ENCODE measurements at regions not wholly inside any gene's neighbourhood (a gene's known extent, or its start where the extent isn't known, plus 50 kb on each side); places are given as distances from the start of the nearest gene placed in this dataset.

DNA sequence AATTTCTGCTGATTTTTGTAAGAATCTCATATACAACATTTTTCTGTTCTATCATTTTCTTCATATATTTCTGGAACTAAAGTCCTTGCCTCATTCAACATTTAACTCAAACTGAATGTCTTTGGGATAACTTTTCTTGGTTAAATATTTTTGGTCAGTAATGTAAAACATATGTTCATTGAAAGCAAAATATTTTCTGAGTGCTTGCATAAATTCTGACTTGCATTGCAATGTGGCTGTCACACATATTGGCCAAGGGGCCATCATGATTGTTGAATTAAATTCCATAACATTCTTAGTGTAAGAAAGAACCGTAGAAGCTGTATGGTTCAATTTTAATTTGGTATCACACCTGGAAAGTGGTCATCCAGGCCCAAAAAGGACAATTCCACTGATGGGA is 369.4 kb downstream of the GALC start:
- SMC1A ChIA-PET (ENCODE audit: uncharacterized antibody, unreplicated experiment), result no interaction called here
- Histone ChIP-seq H3K9me3 (replicated peaks; ENCODE audit: control insufficient read depth, insufficient read depth, low read length) (peaks cover 1% of the 10 kb centered on the region; the same call in 1 of the 3 replicates), H3K36me3 (ENCODE audit: control insufficient read depth in 2 of 2, insufficient read depth in 2 of 2, low read length in 1 of 2) (no peaks in the 10 kb centered on the region), H3K27me3 (replicated peaks in 1 of 2; ENCODE audit: control insufficient read depth in 2 of 2, insufficient read depth in 2 of 2, low read length in 1 of 2) (no peaks in the 10 kb centered on the region), H4K20me1 (ENCODE audit: control insufficient read depth, insufficient read depth) (no peaks in the 10 kb centered on the region), H3K4me1 (ENCODE audit: control insufficient read depth, insufficient read depth, low read length) (no peaks in the 10 kb centered on the region), H2AFZ (ENCODE audit: control insufficient read depth, low read depth, low read length) (no peak overlapping the region), H3K27ac (ENCODE audit: control insufficient read depth, insufficient read depth) (no peak overlapping the region), H3K9ac (ENCODE audit: control insufficient read depth, insufficient read depth, low read length) (no peak overlapping the region), H3K4me3 (no peak overlapping the region), H3K4me2 (ENCODE audit: control insufficient read depth, insufficient read depth) (no peak overlapping the region), H3K79me2 (ENCODE audit: control insufficient read depth, insufficient read depth, low read length) (no peaks in the 10 kb centered on the region)
- in situ Hi-C loops (cut with MboI), result no loop called here
- CTCF ChIA-PET, result interaction anchor here (0.7 kb wide), 1 partner anchor 1763 kb away, joined by 3 read pairs; no protein-coding TSS in a partner anchor
- POLR2A ChIA-PET, result no interaction called here
- ATAC-seq (no peak), DNase-seq (ENCODE audit: low read depth, low spot score) (no peak), FAIRE-seq (no peak)
- WGBS (ENCODE audit: insufficient coverage, insufficient replicate concordance, low lambda C conversion rate, missing lambda C conversion rate), result 25% methylated on average over 1 of the region's 1 CpG
- TF ChIP-seq IRF4 (IDR thresholded peaks at IDR 0.05; ENCODE audit: low read depth, low read length), result no peak
- RAD21 ChIA-PET (ENCODE audit: unreplicated experiment), result no interaction called here
- intact Hi-C loops (cut with micrococcal nuclease; ENCODE audit: unreplicated experiment), result no loop called here
- BruUV-seq (replicated peaks), result no TSS peak

DNA sequence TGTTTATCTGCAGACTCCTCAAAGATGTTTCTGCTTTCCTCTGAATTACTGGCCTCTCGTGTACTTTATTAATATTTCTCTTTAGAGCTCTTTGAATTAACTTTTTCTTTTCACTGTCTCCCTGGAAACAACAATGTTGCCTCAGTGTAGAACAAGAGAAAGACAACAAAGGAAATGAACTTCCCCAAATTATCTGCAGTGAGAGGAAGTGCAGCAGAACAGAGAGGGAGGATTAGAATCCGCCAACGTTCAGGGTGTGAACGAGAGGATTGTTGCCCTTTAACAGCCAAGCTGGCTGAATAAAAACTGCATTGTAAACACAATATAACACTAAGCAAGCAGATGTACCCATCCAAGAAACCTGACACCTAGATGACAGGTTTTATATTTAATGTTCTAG is 375.9 kb downstream of the GALC start:
- 10% methylated on average over 4 of the region's 4 CpGs for WGBS (ENCODE audit: insufficient coverage, insufficient replicate concordance, low lambda C conversion rate, missing lambda C conversion rate)
- intact Hi-C loops (cut with micrococcal nuclease; ENCODE audit: unreplicated experiment), result loop anchor here (10.0 kb wide), 2 partner anchors 502 to 712 kb away; no protein-coding TSS in a partner anchor
- Histone ChIP-seq H3K79me2 (ENCODE audit: control insufficient read depth, insufficient read depth, low read length) (no peaks in the 10 kb centered on the region), H3K9ac (ENCODE audit: control insufficient read depth, insufficient read depth, low read length) (no peak overlapping the region), H3K4me2 (ENCODE audit: control insufficient read depth, insufficient read depth) (no peak overlapping the region), H3K4me3 (no peak overlapping the region), H3K27me3 (replicated peaks in 1 of 2; ENCODE audit: control insufficient read depth in 2 of 2, insufficient read depth in 2 of 2, low read length in 1 of 2) (no peaks in the 10 kb centered on the region), H3K36me3 (ENCODE audit: control insufficient read depth in 2 of 2, insufficient read depth in 2 of 2, low read length in 1 of 2) (no peaks in the 10 kb centered on the region), H3K27ac (ENCODE audit: control insufficient read depth, insufficient read depth) (no peak overlapping the region), H4K20me1 (ENCODE audit: control insufficient read depth, insufficient read depth) (no peaks in the 10 kb centered on the region), H3K4me1 (ENCODE audit: control insufficient read depth, insufficient read depth, low read length) (no peaks in the 10 kb centered on the region), H3K9me3 (replicated peaks; ENCODE audit: control insufficient read depth, insufficient read depth, low read length) (peaks cover 1% of the 10 kb centered on the region; the same call in 1 of the 3 replicates), H2AFZ (ENCODE audit: control insufficient read depth, low read depth, low read length) (no peak overlapping the region)
- FAIRE-seq, result no peak
- ChIA-PET RAD21 (ENCODE audit: unreplicated experiment) (no interaction called here), SMC1A (ENCODE audit: uncharacterized antibody, unreplicated experiment) (interaction anchor here (0.8 to 1.8 kb wide), 3 partner anchors 436 to 1155 kb away, joined by 3 to 6 read pairs (median 6); no protein-coding TSS in a partner anchor), CTCF (interaction anchor here (0.7 to 2.1 kb wide), 7 partner anchors 8 to 1131 kb away, joined by 3 to 9 read pairs (median 3); no protein-coding TSS in a partner anchor), POLR2A (no interaction called here)
- in situ Hi-C loops (cut with MboI), result no loop called here
- TF ChIP-seq, protein P1, sequence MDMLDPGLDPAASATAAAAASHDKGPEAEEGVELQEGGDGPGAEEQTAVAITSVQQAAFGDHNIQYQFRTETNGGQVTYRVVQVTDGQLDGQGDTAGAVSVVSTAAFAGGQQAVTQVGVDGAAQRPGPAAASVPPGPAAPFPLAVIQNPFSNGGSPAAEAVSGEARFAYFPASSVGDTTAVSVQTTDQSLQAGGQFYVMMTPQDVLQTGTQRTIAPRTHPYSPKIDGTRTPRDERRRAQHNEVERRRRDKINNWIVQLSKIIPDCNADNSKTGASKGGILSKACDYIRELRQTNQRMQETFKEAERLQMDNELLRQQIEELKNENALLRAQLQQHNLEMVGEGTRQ (IDR thresholded peaks at IDR 0.05; ENCODE audit: borderline replicate concordance, low read depth, low read length), result no peak
- TF ChIP-seq LARP7 (IDR thresholded peaks at IDR 0.05), result no peak
- no peak for TF ChIP-seq SMC3 (IDR thresholded peaks at IDR 0.05; ENCODE audit: borderline replicate concordance, low read length)
- no peak for TF ChIP-seq EZH2 (IDR thresholded peaks at IDR 0.05; ENCODE audit: borderline replicate concordance, control insufficient read depth, low read depth, low read length)
- TF ChIP-seq CBX5 (IDR thresholded peaks at IDR 0.05; ENCODE audit: low read depth), result no peak
- TF ChIP-seq KLF5 (IDR thresholded peaks at IDR 0.05; ENCODE audit: partially characterized antibody), result no peak
- no peak for TF ChIP-seq ZNF207 (IDR thresholded peaks at IDR 0.05; ENCODE audit: borderline replicate concordance)
- TF ChIP-seq PAX5 (IDR thresholded peaks at IDR 0.05; ENCODE audit: borderline replicate concordance, low read depth, low read length), result no peak
- TF ChIP-seq, protein P2, sequence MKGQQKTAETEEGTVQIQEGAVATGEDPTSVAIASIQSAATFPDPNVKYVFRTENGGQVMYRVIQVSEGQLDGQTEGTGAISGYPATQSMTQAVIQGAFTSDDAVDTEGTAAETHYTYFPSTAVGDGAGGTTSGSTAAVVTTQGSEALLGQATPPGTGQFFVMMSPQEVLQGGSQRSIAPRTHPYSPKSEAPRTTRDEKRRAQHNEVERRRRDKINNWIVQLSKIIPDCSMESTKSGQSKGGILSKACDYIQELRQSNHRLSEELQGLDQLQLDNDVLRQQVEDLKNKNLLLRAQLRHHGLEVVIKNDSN (IDR thresholded peaks at IDR 0.05; ENCODE audit: borderline replicate concordance, extremely low read length, insufficient read depth, low read depth, low read length), result no peak
- TF ChIP-seq HDGF (IDR thresholded peaks at IDR 0.05), result no peak
- no peak for TF ChIP-seq MEF2A (IDR thresholded peaks at IDR 0.05; ENCODE audit: insufficient read depth, low read depth, low read length)
- TF ChIP-seq TARDBP (IDR thresholded peaks at IDR 0.05; ENCODE audit: borderline replicate concordance), result no peak
- TF ChIP-seq BRCA1 (IDR thresholded peaks at IDR 0.05; ENCODE audit: low read depth, low read length), result no peak
- no peak for TF ChIP-seq SP1 (IDR thresholded peaks at IDR 0.05; ENCODE audit: low read depth, low read length)
- no peak for DNase-seq (ENCODE audit: low read depth, low spot score)
- BruUV-seq (replicated peaks), result no TSS peak
- no peak for ATAC-seq
